ENCODE measurements at regions not wholly inside any gene's neighbourhood (a gene's known extent, or its start where the extent isn't known, plus 50 kb on each side); places are given as distances from the start of the nearest gene placed in this dataset.
"Not testable (repeated sequence)": the region's sequence is repeated elsewhere in the genome, so short reads cannot be mapped to it uniquely, and the experiment has no call there.

DNA sequence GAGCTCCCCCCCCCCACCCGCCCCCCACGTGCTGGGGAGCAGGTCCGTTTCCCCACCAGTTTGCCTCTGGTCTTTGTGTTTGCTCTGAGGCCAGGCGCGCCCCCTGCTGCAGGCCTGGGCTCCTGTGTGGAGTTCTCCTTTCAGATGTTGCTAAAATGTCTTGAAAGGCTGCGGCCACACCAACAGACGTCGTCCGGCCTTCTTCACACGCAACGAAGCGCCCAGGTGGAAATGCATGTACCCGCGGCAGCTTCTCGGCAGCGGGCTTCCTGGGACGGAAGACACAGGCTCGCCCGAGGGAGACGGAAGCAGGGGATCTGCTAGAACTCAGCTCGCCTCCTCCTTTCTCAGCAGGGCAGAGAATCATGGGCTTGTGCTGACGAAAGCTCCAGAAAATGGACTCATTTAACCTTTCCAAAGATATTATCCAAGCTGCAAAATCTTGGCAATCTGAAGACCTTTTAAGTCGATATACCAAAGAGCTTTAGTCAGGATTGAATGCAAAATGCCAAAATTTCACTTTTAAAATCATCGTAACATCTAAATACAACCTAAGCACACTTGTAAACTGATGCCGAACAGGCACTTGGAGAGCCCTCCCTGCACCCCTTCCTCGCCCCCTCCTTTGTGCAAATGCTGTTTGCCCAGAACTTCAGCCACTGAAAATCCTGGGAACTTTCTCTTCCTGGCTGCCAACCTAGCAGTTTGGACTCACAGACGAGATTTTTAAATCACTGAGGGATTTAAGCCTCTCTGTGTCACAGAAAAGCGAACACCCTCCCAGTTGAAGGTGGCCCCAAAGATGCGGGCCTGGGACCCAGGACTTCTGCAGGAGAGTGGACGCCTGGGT is 125.5 kb upstream of the ZNF516 start:
- no CpG with 5 or more reads among the region's 30 CpGs for WGBS (ENCODE audit: insufficient coverage, insufficient read length)
- H3K4me1 ChIP-seq (ENCODE audit: control insufficient read depth, insufficient read depth, low read length), result peaks cover 7% of the 10 kb centered on the region; the same call in 1 of the 2 replicates
- peaks cover 2% of the 10 kb centered on the region for H3K27me3 ChIP-seq (ENCODE audit: control insufficient read depth, insufficient read depth, low read length)
- DNase-seq (ENCODE audit: low read depth, low spot score), result peak; percentile 41
- no peak overlapping the region for H3K27ac ChIP-seq (ENCODE audit: low read length)
- no peaks in the 10 kb centered on the region for H3K9me3 ChIP-seq (ENCODE audit: control insufficient read depth, insufficient read depth, low read length)
- H3K4me3 ChIP-seq (ENCODE audit: low read length), result peak overlapping the region; percentile 31; the same call in 1 of the 2 replicates
- H3K36me3 ChIP-seq (ENCODE audit: control insufficient read depth, insufficient read depth, low read length), result no peaks in the 10 kb centered on the region

DNA sequence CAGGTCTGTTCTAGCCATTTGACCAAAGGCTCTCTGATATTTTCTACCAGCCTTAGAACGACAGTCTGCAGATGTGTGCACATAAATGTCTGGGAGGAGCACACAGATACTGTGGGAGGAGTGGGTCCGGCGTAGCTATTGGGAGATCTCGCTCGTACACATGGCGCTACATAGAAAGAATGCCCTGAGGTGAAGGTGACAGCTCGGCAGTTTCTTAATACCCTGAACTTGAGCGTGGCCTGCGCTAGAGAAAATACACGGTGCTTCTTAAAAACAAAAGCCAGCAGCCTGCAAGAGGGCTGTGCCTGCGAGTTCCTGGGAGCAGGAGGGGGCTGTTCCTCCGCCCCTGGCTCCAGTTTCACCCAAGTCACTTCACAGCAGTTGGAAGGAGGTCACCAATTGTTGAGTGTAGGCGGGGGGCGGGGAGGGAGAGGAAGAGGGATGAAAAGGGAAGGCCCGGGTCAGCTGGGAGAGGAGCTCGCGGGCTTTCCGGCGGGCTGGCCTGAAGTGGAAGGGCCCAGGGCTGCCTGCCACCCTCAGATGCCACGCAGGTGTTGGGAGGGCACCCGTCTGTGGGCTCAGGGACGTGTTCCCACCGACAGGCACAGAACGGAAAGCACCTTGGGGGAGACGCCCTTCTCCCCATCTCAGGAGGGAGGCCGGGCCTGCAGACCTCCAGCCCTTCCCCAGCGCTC is 124.7 kb upstream of the ZNF516 start:
- H3K27ac ChIP-seq (ENCODE audit: low read length), result no peak overlapping the region
- no peaks in the 10 kb centered on the region for H3K9me3 ChIP-seq (ENCODE audit: control insufficient read depth, insufficient read depth, low read length)
- no peaks in the 10 kb centered on the region for H3K36me3 ChIP-seq (ENCODE audit: control insufficient read depth, insufficient read depth, low read length)
- DNase-seq (ENCODE audit: low read depth, low spot score), result no peak
- WGBS (ENCODE audit: insufficient coverage, insufficient read length), result no CpG with 5 or more reads among the region's 27 CpGs
- H3K27me3 ChIP-seq (ENCODE audit: control insufficient read depth, insufficient read depth, low read length), result peaks cover 2% of the 10 kb centered on the region
- H3K4me3 ChIP-seq (ENCODE audit: low read length), result peak overlapping the region; percentile 22; the same call in 1 of the 2 replicates
- peaks cover 7% of the 10 kb centered on the region; the same call in 1 of the 2 replicates for H3K4me1 ChIP-seq (ENCODE audit: control insufficient read depth, insufficient read depth, low read length)

DNA sequence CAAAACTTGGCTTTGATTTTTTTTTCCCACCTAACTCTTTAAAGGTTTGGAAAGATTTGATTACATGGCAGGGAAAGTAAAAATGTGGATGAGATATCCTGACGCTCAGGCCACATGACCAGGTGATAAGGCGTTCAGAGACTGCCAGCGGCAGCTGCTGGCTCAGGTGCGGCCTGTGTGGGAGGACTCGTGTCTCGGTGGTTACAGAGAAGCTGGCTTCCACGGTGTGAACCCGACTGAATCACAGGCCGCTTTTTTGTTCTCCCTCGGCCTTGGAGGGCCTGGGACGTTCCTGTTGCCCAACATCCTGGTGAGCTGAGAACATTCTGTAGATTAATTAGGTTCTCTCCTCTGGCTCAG is 124.2 kb upstream of the ZNF516 start:
- H3K27me3 ChIP-seq (ENCODE audit: control insufficient read depth, insufficient read depth, low read length), result peaks cover 2% of the 10 kb centered on the region
- no peaks in the 10 kb centered on the region for H3K9me3 ChIP-seq (ENCODE audit: control insufficient read depth, insufficient read depth, low read length)
- DNase-seq (ENCODE audit: low read depth, low spot score), result no peak
- no CpG with 5 or more reads among the region's 11 CpGs for WGBS (ENCODE audit: insufficient coverage, insufficient read length)
- H3K4me3 ChIP-seq (ENCODE audit: low read length), result no peak overlapping the region
- H3K27ac ChIP-seq (ENCODE audit: low read length), result no peak overlapping the region
- peaks cover 7% of the 10 kb centered on the region; the same call in 1 of the 2 replicates for H3K4me1 ChIP-seq (ENCODE audit: control insufficient read depth, insufficient read depth, low read length)
- H3K36me3 ChIP-seq (ENCODE audit: control insufficient read depth, insufficient read depth, low read length), result no peaks in the 10 kb centered on the region

- no CpG with 5 or more reads among the region's 2 CpGs for WGBS (ENCODE audit: insufficient coverage, insufficient read length)
- Histone ChIP-seq H3K36me3 (ENCODE audit: control insufficient read depth, insufficient read depth, low read length) (no peaks in the 10 kb centered on the region), H3K4me3 (ENCODE audit: low read length) (no peak overlapping the region), H3K27me3 (ENCODE audit: control insufficient read depth, insufficient read depth, low read length) (peaks cover 2% of the 10 kb centered on the region), H3K9me3 (ENCODE audit: control insufficient read depth, insufficient read depth, low read length) (no peaks in the 10 kb centered on the region), H3K27ac (ENCODE audit: low read length) (no peak overlapping the region), H3K4me1 (ENCODE audit: control insufficient read depth, insufficient read depth, low read length) (peaks cover 7% of the 10 kb centered on the region; the same call in 1 of the 2 replicates)
- DNase-seq (ENCODE audit: low read depth, low spot score), result no peak
These were observed 123.7 kb upstream of the ZNF516 start for GRCh38 chr18:76618721-76619120.

- peaks cover 2% of the 10 kb centered on the region; the same call in 1 of the 2 replicates for H3K27me3 ChIP-seq (ENCODE audit: control insufficient read depth, insufficient read depth, low read length)
- H3K4me3 ChIP-seq (ENCODE audit: low read length), result no peak overlapping the region
- H3K4me1 ChIP-seq (ENCODE audit: control insufficient read depth, insufficient read depth, low read length), result peaks cover 5% of the 10 kb centered on the region; the same call in 1 of the 2 replicates
- H3K36me3 ChIP-seq (ENCODE audit: control insufficient read depth, insufficient read depth, low read length), result no peaks in the 10 kb centered on the region
- WGBS (ENCODE audit: insufficient coverage, insufficient read length), result no CpG with 5 or more reads among the region's 7 CpGs
- H3K9me3 ChIP-seq (ENCODE audit: control insufficient read depth, insufficient read depth, low read length), result no peaks in the 10 kb centered on the region
- no peak overlapping the region for H3K27ac ChIP-seq (ENCODE audit: low read length)
- no peak for DNase-seq (ENCODE audit: low read depth, low spot score)
These were observed 121.3 kb upstream of the ZNF516 start for GRCh38 chr18:76616373-76616772.

- Histone ChIP-seq H3K9me3 (ENCODE audit: control insufficient read depth, insufficient read depth, low read length) (no peaks in the 10 kb centered on the region), H3K27ac (ENCODE audit: low read length) (no peak overlapping the region), H3K4me3 (ENCODE audit: low read length) (no peak overlapping the region), H3K27me3 (ENCODE audit: control insufficient read depth, insufficient read depth, low read length) (0 out of 2 replicates have a peak, but pooled peaks cover 2% of the 10 kb centered on the region), H3K36me3 (ENCODE audit: control insufficient read depth, insufficient read depth, low read length) (no peaks in the 10 kb centered on the region), H3K4me1 (ENCODE audit: control insufficient read depth, insufficient read depth, low read length) (peaks cover 4% of the 10 kb centered on the region; the same call in 1 of the 2 replicates)
- WGBS (ENCODE audit: insufficient coverage, insufficient read length), result 100% methylated on average over 1 of the region's 17 CpGs
- no peak for DNase-seq (ENCODE audit: low read depth, low spot score)
These were observed 120.2 kb upstream of the ZNF516 start for GRCh38 chr18:76615065-76615733.

GRCh38 chr18:76613755-76614120 is 118.7 kb upstream of the ZNF516 start:
- no peak overlapping the region for H3K4me3 ChIP-seq (ENCODE audit: low read length)
- WGBS (ENCODE audit: insufficient coverage, insufficient read length), result no CpG with 5 or more reads among the region's 25 CpGs
- no peaks in the 10 kb centered on the region for H3K9me3 ChIP-seq (ENCODE audit: control insufficient read depth, insufficient read depth, low read length)
- H3K36me3 ChIP-seq (ENCODE audit: control insufficient read depth, insufficient read depth, low read length), result no peaks in the 10 kb centered on the region
- no peaks in the 10 kb centered on the region for H3K4me1 ChIP-seq (ENCODE audit: control insufficient read depth, insufficient read depth, low read length)
- no peak for DNase-seq (ENCODE audit: low read depth, low spot score)
- H3K27ac ChIP-seq (ENCODE audit: low read length), result no peak overlapping the region
- 0 out of 2 replicates have a peak, but pooled peaks cover 2% of the 10 kb centered on the region for H3K27me3 ChIP-seq (ENCODE audit: control insufficient read depth, insufficient read depth, low read length)

DNA sequence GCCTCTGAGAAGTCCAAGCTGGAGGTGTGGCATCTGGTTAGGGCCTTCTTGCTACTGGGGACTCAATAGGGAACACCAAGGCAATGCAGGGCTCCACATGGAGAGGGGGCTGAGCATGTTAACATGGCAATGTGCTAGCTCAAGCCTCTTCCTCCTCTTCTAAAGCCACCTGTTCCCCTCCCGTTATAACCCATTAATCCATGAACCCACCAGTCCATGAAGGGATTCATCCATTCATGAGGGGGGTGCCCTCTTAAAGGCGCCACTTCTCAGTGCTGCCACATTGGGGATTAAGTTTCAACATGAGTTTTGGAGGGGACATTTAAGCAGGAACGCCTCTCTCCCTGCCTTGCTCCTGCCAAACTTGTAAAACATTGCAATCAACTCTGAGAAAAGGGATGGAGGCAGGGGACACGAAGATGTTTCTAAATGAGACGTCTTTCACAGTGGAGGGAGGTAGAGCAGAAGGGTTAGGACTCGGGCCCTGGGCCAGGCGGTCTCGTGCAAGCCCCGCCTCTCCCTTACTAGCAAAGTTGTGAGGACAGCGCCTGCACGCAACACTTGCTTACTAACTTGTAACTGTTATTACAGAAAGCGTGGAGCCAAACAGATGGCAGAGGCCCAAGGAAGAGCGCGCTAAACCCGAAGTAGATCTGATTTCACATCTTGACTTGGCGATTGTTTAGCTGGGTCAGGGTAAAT is 118.2 kb upstream of the ZNF516 start:
- Histone ChIP-seq H3K36me3 (ENCODE audit: control insufficient read depth, insufficient read depth, low read length) (no peaks in the 10 kb centered on the region), H3K4me3 (ENCODE audit: low read length) (no peak overlapping the region), H3K4me1 (ENCODE audit: control insufficient read depth, insufficient read depth, low read length) (no peaks in the 10 kb centered on the region), H3K27me3 (ENCODE audit: control insufficient read depth, insufficient read depth, low read length) (no peaks in the 10 kb centered on the region), H3K27ac (ENCODE audit: low read length) (no peak overlapping the region), H3K9me3 (ENCODE audit: control insufficient read depth, insufficient read depth, low read length) (no peaks in the 10 kb centered on the region)
- no CpG with 5 or more reads among the region's 16 CpGs for WGBS (ENCODE audit: insufficient coverage, insufficient read length)
- DNase-seq (ENCODE audit: low read depth, low spot score), result no peak

GRCh38 chr18:76611750-76612045 is 116.7 kb upstream of the ZNF516 start:
- not testable (repeated sequence) for H3K9me3 ChIP-seq (ENCODE audit: control insufficient read depth, insufficient read depth, low read length); H3K4me1 ChIP-seq (ENCODE audit: control insufficient read depth, insufficient read depth, low read length); H3K4me3 ChIP-seq (ENCODE audit: low read length); H3K27ac ChIP-seq (ENCODE audit: low read length); H3K27me3 ChIP-seq (ENCODE audit: control insufficient read depth, insufficient read depth, low read length); H3K36me3 ChIP-seq (ENCODE audit: control insufficient read depth, insufficient read depth, low read length); DNase-seq (ENCODE audit: low read depth, low spot score)
- no CpG with 5 or more reads among the region's 26 CpGs for WGBS (ENCODE audit: insufficient coverage, insufficient read length)

Measured in iPS DF 6.9 (cell line).